Caco-2 (cell line): ENCODE measurements at regions not wholly inside any gene's neighbourhood (a gene's known extent, or its start where the extent isn't known, plus 50 kb on each side); places are given as distances from the start of the nearest gene placed in this dataset.
"Not testable (repeated sequence)": the region's sequence is repeated elsewhere in the genome, so short reads cannot be mapped to it uniquely, and the experiment has no call there.

Source experiments
- BruUV-seq: library from RNA; stranded (reverse); fragments of 400-500 nt; replicated peaks from 2 replicates; lab custom pipeline; 2021; lab: Mats Ljungman, UMichigan
- CTCF ChIA-PET: fragments of 300-600 bp; sonication (Branson Sonifier 250); formaldehyde crosslinking; loops from one replicate; lab custom pipeline; 2022; ENCODE audit warnings: antibody characterized with exemption; lab: Charles Lee
- POLR2A ChIA-PET: fragments of 300-600 bp; sonication (Branson Sonifier 250); formaldehyde crosslinking; loops from one replicate; lab custom pipeline; 2022; ENCODE audit warnings: antibody characterized with exemption; lab: Charles Lee
- DNase-seq, 2 experiments: peaks; one replicate each; pipeline versions ENCODE4 v3.0.0 to v3.0.0-alpha.2; 2020 to 2022
- H3K27me3 ChIP-seq: replicated peaks from 2 replicates; pipeline ENCODE4 v1.6.0; 2011; ENCODE audit warnings: low read length; ENCODE audit not compliant: control insufficient read depth, insufficient read depth
- H3K36me3 ChIP-seq: 2 replicates; pipeline ENCODE4 v1.5.1; 2011; ENCODE audit warnings: low read length; ENCODE audit not compliant: control insufficient read depth, insufficient read depth
- H3K4me1 ChIP-seq: fragments of 250-450 bp; sonication (Bioruptor Pico); 2 replicates; pipeline ENCODE4 v1.5.1; 2020; ENCODE audit warnings: mild to moderate bottlenecking
- H3K4me3 ChIP-seq: 2 replicates; pipeline ENCODE4 v1.5.1; 2011; ENCODE audit warnings: low read depth, mild to moderate bottlenecking, control low read depth, low read length
- H3K9me3 ChIP-seq: fragments of 250-450 bp; sonication (Bioruptor Pico); 2 replicates; pipeline ENCODE4 v1.5.1; 2020; ENCODE audit warnings: mild to moderate bottlenecking, moderate library complexity
- H3K27ac Mint-ChIP-seq: one replicate; pipeline ENCODE4 v1.8.0; 2022; ENCODE audit warnings: mixed read lengths; ENCODE audit not compliant: unreplicated experiment
- H3K27me3 Mint-ChIP-seq: one replicate; pipeline ENCODE4 v1.8.0; 2022; ENCODE audit warnings: mixed read lengths; ENCODE audit not compliant: insufficient read depth, unreplicated experiment
- H3K36me3 Mint-ChIP-seq: one replicate; pipeline ENCODE4 v1.8.0; 2022; ENCODE audit warnings: mild to moderate bottlenecking, mixed read lengths; ENCODE audit not compliant: insufficient read depth, unreplicated experiment
- H3K4me1 Mint-ChIP-seq: one replicate; pipeline ENCODE4 v1.8.0; 2022; ENCODE audit warnings: low read depth, mixed read lengths; ENCODE audit not compliant: unreplicated experiment
- H3K4me3 Mint-ChIP-seq: one replicate; pipeline ENCODE4 v1.8.0; 2022; ENCODE audit warnings: mild to moderate bottlenecking, moderate library complexity, mixed read lengths; ENCODE audit not compliant: unreplicated experiment
- H3K9me3 Mint-ChIP-seq: one replicate; pipeline ENCODE4 v1.8.0; 2022; ENCODE audit warnings: mixed read lengths; ENCODE audit not compliant: unreplicated experiment
- intact Hi-C: fragments of 100-400 bp; cut with micrococcal nuclease; formaldehyde crosslinking; loops from one replicate; pipeline ENCODE4 v1.10.0; 2022; ENCODE audit not compliant: unreplicated experiment
- TF ChIP-seq, protein P1 (sequence below), 2 experiments: fragments of 200-600 bp in 1 of 2; IDR thresholded peaks; 1 replicate in 1 of 2; 2 replicates in 1 of 2; pipeline versions ENCODE4 v1.5.1 to v1.8.0; 2011 to 2022; ENCODE audit warnings: antibody characterized with exemption in 1 of 2, control low read depth in 1 of 2, inconsistent platforms in 1 of 2, low read depth in 1 of 2, low read length in 1 of 2, mild to moderate bottlenecking in 1 of 2, moderate library complexity in 1 of 2; ENCODE audit not compliant: insufficient read depth in 1 of 2, severe bottlenecking in 1 of 2, unreplicated experiment in 1 of 2

- TF ChIP-seq, protein P1, sequence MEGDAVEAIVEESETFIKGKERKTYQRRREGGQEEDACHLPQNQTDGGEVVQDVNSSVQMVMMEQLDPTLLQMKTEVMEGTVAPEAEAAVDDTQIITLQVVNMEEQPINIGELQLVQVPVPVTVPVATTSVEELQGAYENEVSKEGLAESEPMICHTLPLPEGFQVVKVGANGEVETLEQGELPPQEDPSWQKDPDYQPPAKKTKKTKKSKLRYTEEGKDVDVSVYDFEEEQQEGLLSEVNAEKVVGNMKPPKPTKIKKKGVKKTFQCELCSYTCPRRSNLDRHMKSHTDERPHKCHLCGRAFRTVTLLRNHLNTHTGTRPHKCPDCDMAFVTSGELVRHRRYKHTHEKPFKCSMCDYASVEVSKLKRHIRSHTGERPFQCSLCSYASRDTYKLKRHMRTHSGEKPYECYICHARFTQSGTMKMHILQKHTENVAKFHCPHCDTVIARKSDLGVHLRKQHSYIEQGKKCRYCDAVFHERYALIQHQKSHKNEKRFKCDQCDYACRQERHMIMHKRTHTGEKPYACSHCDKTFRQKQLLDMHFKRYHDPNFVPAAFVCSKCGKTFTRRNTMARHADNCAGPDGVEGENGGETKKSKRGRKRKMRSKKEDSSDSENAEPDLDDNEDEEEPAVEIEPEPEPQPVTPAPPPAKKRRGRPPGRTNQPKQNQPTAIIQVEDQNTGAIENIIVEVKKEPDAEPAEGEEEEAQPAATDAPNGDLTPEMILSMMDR (IDR thresholded peaks at IDR 0.05; ENCODE audit: insufficient read depth in 1 of 2, low read depth in 1 of 2, low read length in 1 of 2, severe bottlenecking in 1 of 2, unreplicated experiment in 1 of 2) = no peak
- H3K36me3 ChIP-seq = no peaks in the 10 kb centered on the region
- intact Hi-C loops = no loop called here
- Mint-ChIP-seq H3K27ac (no peak overlapping the region), H3K36me3 (no peaks in the 10 kb centered on the region), H3K27me3 (peaks cover 2% of the 10 kb centered on the region), H3K9me3 (no peaks in the 10 kb centered on the region), H3K4me3 (no peak overlapping the region), H3K4me1 (no peaks in the 10 kb centered on the region)
- ChIA-PET CTCF (no interaction called here), POLR2A (interaction anchor here (0.6 kb wide), 1 partner anchor 222 kb away, joined by 8 read pairs; no protein-coding TSS in a partner anchor)
- DNase-seq = no peak
- H3K9me3 ChIP-seq = no peaks in the 10 kb centered on the region
- H3K4me3 ChIP-seq = no peak overlapping the region
- no TSS peak for BruUV-seq
- no peaks in the 10 kb centered on the region for H3K27me3 ChIP-seq
- H3K4me1 ChIP-seq = no peaks in the 10 kb centered on the region
Observed at GRCh38 chr9:68631811-68632210, 73.2 kb upstream of the PIP5K1B start.

DNA sequence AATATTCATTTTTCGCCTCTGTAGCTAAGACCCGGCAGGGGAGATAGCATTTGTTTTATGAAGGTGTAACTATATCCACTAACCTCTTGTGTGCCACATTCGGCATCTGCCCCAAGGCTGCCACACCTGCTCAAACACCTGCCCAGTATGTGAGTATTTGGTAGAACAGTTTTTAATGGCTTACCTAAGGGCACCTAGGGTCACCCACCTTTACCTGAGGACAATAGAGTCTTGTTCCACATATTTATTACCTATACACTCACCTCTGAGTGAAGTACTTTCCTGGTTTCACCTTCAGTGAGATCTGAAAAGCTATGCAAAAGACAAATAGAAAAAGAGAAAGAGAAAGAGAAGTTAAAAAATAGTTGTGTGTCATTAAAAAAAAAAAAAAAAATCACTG lies 68.0 kb upstream of the PIP5K1B start:
- CTCF ChIA-PET = no interaction called here
- no peak for DNase-seq
- no peaks in the 10 kb centered on the region for H3K4me1 Mint-ChIP-seq

GRCh38 chr9:68639261-68639660 lies 65.8 kb upstream of the PIP5K1B start:
- H3K36me3 Mint-ChIP-seq, H3K4me1 ChIP-seq, H3K4me3 Mint-ChIP-seq, H3K27me3 Mint-ChIP-seq, H3K27ac Mint-ChIP-seq, H3K9me3 ChIP-seq, POLR2A ChIA-PET, H3K4me1 Mint-ChIP-seq, DNase-seq, H3K9me3 Mint-ChIP-seq, H3K27me3 ChIP-seq, H3K36me3 ChIP-seq, intact Hi-C loops, H3K4me3 ChIP-seq, CTCF ChIA-PET, BruUV-seq: not testable (repeated sequence)

More for the DNA sequence above, 68.0 kb upstream of the PIP5K1B start:
- TF ChIP-seq, protein P1 (IDR thresholded peaks at IDR 0.05; ENCODE audit: insufficient read depth in 1 of 2, low read depth in 1 of 2, low read length in 1 of 2, severe bottlenecking in 1 of 2, unreplicated experiment in 1 of 2) = no peak
- no TSS peak for BruUV-seq
- H3K4me3 ChIP-seq = no peak overlapping the region
- H3K36me3 Mint-ChIP-seq = no peaks in the 10 kb centered on the region
- intact Hi-C loops = no loop called here
- no peaks in the 10 kb centered on the region for H3K27me3 ChIP-seq
- no peaks in the 10 kb centered on the region for H3K36me3 ChIP-seq
- no peak overlapping the region for H3K4me3 Mint-ChIP-seq
- H3K9me3 ChIP-seq = no peaks in the 10 kb centered on the region
- H3K27ac Mint-ChIP-seq = no peak overlapping the region
- H3K4me1 ChIP-seq = no peaks in the 10 kb centered on the region
- H3K27me3 Mint-ChIP-seq = peaks cover 2% of the 10 kb centered on the region
- POLR2A ChIA-PET = no interaction called here
- no peaks in the 10 kb centered on the region for H3K9me3 Mint-ChIP-seq
